K562 (cell line): ENCODE measurements at regions not wholly inside any gene's neighbourhood (a gene's known extent, or its start where the extent isn't known, plus 50 kb on each side); places are given as distances from the start of the nearest gene placed in this dataset.
"Not testable (repeated sequence)": the region's sequence is repeated elsewhere in the genome, so short reads cannot be mapped to it uniquely, and the experiment has no call there.

Experiments
- ATAC-seq: fragments of 200-7000 bp; cut with Tn5 transposase; 3 replicates; pipeline ENCODE4 v1.9.1; 2020; ENCODE audit warnings: moderate library complexity
- BruUV-seq: library from RNA; stranded (reverse); fragments of 400-500 nt; replicated peaks from 2 replicates; lab custom pipeline; 2021; lab: Mats Ljungman, UMichigan
- CTCF ChIA-PET: fragments of 300-600 bp; formaldehyde crosslinking; extraction: SDS; loops from one replicate; lab custom pipeline; 2021; ENCODE audit warnings: low intra/inter-chr PET ratio; lab: Yijun Ruan, JAX
- POLR2A ChIA-PET: fragments of 300-600, 350-650 bp; sonication (Branson Sonifier 250); formaldehyde crosslinking; extraction: SDS; loops from one replicate; lab custom pipeline; 2021; ENCODE audit warnings: antibody characterized with exemption, inconsistent platforms; lab: Yijun Ruan, JAX
- DNase-seq, 4 experiments: peaks; one replicate each; pipeline versions ENCODE4 v3.0.0 to v3.0.0-alpha.2; 2011 to 2018; ENCODE audit warnings: low spot score in 3 of 4, mixed read lengths in 3 of 4; ENCODE audit errors: extremely low read depth in 1 of 4
- FAIRE-seq: peaks from 2 replicates; lab custom pipeline; 2011; peaks lifted over from hg19 to GRCh38; lab: Jason Lieb, UNC
- H2AFZ ChIP-seq: 2 replicates; pipeline ENCODE4 v1.6.0; 2011; ENCODE audit warnings: low read depth, low read length, control low read depth, inconsistent platforms
- H3K27ac ChIP-seq: fragments of 200-600 bp; 3 replicates; pipeline ENCODE4 v1.8.0; 2011; ENCODE audit warnings: low read depth, mild to moderate bottlenecking, control low read depth, inconsistent platforms, low read length, moderate library complexity, mixed read lengths; ENCODE audit errors: extremely low read depth
- H3K27me3 ChIP-seq, 2 experiments: fragments of 300-600 bp in 1 of 2; 2 replicates in 1 of 2; 3 replicates in 1 of 2; pipeline versions ENCODE4 v1.6.0 to v1.8.0; 2011; ENCODE audit warnings: inconsistent platforms in 2 of 2, low read length in 2 of 2, mild to moderate bottlenecking in 1 of 2, mixed read lengths in 1 of 2, moderate library complexity in 1 of 2; ENCODE audit not compliant: control insufficient read depth in 2 of 2, insufficient read depth in 2 of 2
- H3K36me3 ChIP-seq: fragments of 300-600 bp; 3 replicates; pipeline ENCODE4 v1.8.0; 2011; ENCODE audit warnings: mild to moderate bottlenecking, low read length, inconsistent platforms; ENCODE audit not compliant: control insufficient read depth, insufficient read depth
- H3K4me1 ChIP-seq, 2 experiments: fragments of 200-600 bp in 1 of 2; replicated peaks in 1 of 2; 2 replicates in 1 of 2; 3 replicates in 1 of 2; pipeline versions ENCODE4 v1.5.1 to v1.8.0; 2011; ENCODE audit warnings: inconsistent platforms in 2 of 2, low read length in 2 of 2, mild to moderate bottlenecking in 1 of 2, mixed read lengths in 1 of 2, moderate library complexity in 1 of 2; ENCODE audit not compliant: control insufficient read depth in 2 of 2, insufficient read depth in 2 of 2
- H3K4me2 ChIP-seq: 2 replicates; pipeline ENCODE4 v1.6.1; 2011; ENCODE audit warnings: low read length, control low read depth, inconsistent platforms, mixed read lengths; ENCODE audit not compliant: insufficient read depth
- H3K4me3 ChIP-seq: fragments of 200-600 bp; sonication (generic), shearing (Covaris generic); 2 replicates; pipeline ENCODE4 v1.5.1; 2016; ENCODE audit warnings: control low read depth, inconsistent platforms
- H3K79me2 ChIP-seq: fragments of 200-600 bp; 3 replicates; pipeline ENCODE4 v1.8.0; 2011; ENCODE audit warnings: low read length, inconsistent platforms; ENCODE audit not compliant: control insufficient read depth, insufficient read depth
- H3K9ac ChIP-seq, 2 experiments: 2 replicates each; pipeline versions ENCODE4 v1.6.0 to v1.6.1; 2011; ENCODE audit warnings: low read depth in 2 of 2, low read length in 2 of 2, control low read depth in 1 of 2, inconsistent platforms in 1 of 2, mild to moderate bottlenecking in 1 of 2, mixed read lengths in 1 of 2; ENCODE audit not compliant: insufficient read depth in 1 of 2
- H3K9me1 ChIP-seq: one replicate; pipeline ENCODE4 v1.6.0; 2011; ENCODE audit warnings: inconsistent platforms, mild to moderate bottlenecking, low read length, moderate library complexity; ENCODE audit not compliant: control insufficient read depth, insufficient read depth
- H3K9me3 ChIP-seq: replicated peaks from 2 replicates; pipeline ENCODE4 v1.5.1; 2011; ENCODE audit warnings: low read depth, low read length, inconsistent platforms; ENCODE audit not compliant: control insufficient read depth, insufficient read depth
- H4K20me1 ChIP-seq: replicated peaks from 2 replicates; pipeline ENCODE4 v1.6.1; 2011; ENCODE audit warnings: low read length, inconsistent platforms, mixed read lengths; ENCODE audit not compliant: control insufficient read depth, insufficient read depth
- AFF1 ChIP-seq, 2 experiments: fragments of 450-650 bp; IDR thresholded peaks; 2 replicates each; pipeline ENCODE4 v1.6.1; 2018; ENCODE audit warnings: mild to moderate bottlenecking in 2 of 2, low read depth in 1 of 2; ENCODE audit not compliant: partially characterized antibody in 2 of 2
- CBFA2T3 ChIP-seq: fragments of 450-650 bp; IDR thresholded peaks from 2 replicates; pipeline ENCODE4 v1.6.1; 2017
- CEBPG ChIP-seq, 3 experiments: fragments of 200-800 bp in 1 of 3; sonication (Bioruptor generic) in 1 of 3; sonication (generic) in 1 of 3; formaldehyde crosslinking in 1 of 3; IDR thresholded peaks in 2 of 3; conservative IDR thresholded peaks in 1 of 3; 2 replicates each; pipeline versions ENCODE4 v1.6.1 to v1.8.0; 2016 to 2022; ENCODE audit warnings: missing compliant biosample characterization in 2 of 3, missing genetic modification characterization in 2 of 3, mild to moderate bottlenecking in 1 of 3, missing genetic modification reagents in 1 of 3
- HDAC2 ChIP-seq: fragments of 450-650 bp; IDR thresholded peaks from 2 replicates; pipeline ENCODE4 v1.6.1; 2016; ENCODE audit warnings: mild to moderate bottlenecking
- HDAC8 ChIP-seq: fragments of 450-650 bp; IDR thresholded peaks from 2 replicates; pipeline ENCODE4 v1.6.1; 2016; ENCODE audit warnings: mild to moderate bottlenecking, missing genetic modification characterization, moderate library complexity, missing compliant biosample characterization
- NFIX ChIP-seq: fragments of 250-450 bp; sonication (Bioruptor Pico); IDR thresholded peaks from 2 replicates; pipeline ENCODE4 v1.4.0; 2020; ENCODE audit warnings: low read depth, mild to moderate bottlenecking, moderate library complexity
- PTRF ChIP-seq: fragments of 450-650 bp; IDR thresholded peaks from 2 replicates; pipeline ENCODE4 v1.6.1; 2016; ENCODE audit warnings: mild to moderate bottlenecking, missing genetic modification characterization, missing compliant biosample characterization
- SREBF1 ChIP-seq: fragments of 150-350 bp; IDR thresholded peaks from 2 replicates; pipeline ENCODE4 v1.6.1; 2014; ENCODE audit warnings: antibody characterized with exemption, low read depth, low read length, borderline replicate concordance
- ZBTB1 ChIP-seq: sonication (generic); formaldehyde crosslinking; IDR thresholded peaks from 2 replicates; pipeline ENCODE4 v1.8.1; 2023; ENCODE audit warnings: missing genetic modification reagents, low read depth, mild to moderate bottlenecking, borderline replicate concordance
- ZNF431 ChIP-seq: sonication (generic); formaldehyde crosslinking; IDR thresholded peaks from 2 replicates; pipeline ENCODE4 v1.8.0; 2022; ENCODE audit warnings: mild to moderate bottlenecking, missing genetic modification reagents
- WGBS: fragments of 100-300 bp; shearing (Covaris generic); methylation state at CpG from one replicate; pipeline ENCODE4 v1.1.6; 2016; ENCODE audit warnings: low coverage, mixed read lengths; ENCODE audit not compliant: insufficient coverage; ENCODE audit errors: missing lambda C conversion rate; 5-methylcytosine and 5-hydroxymethylcytosine counted together
- in situ Hi-C: fragments of 300-500 bp; cut with MboI; formaldehyde crosslinking; loops from 4 replicates; pipeline ENCODE4 v1.15.0; 2018; ENCODE audit warnings: inconsistent platforms, mixed read lengths
- intact Hi-C: fragments of 100-400 bp; cut with micrococcal nuclease; formaldehyde crosslinking; loops from 2 replicates; pipeline ENCODE4 v1.14.2; 2022

- TF ChIP-seq AFF1 (IDR thresholded peaks at IDR 0.05; ENCODE audit: low read depth in 1 of 2, partially characterized antibody in 2 of 2) = no peak
- TF ChIP-seq CBFA2T3 = no peak
- TF ChIP-seq SREBF1 = no peak
- TF ChIP-seq PTRF (tag) = no peak
- no peak for TF ChIP-seq CEBPG (CRISPR knock-in tag; IDR thresholded peaks at IDR 0.05)
- no peak for TF ChIP-seq CEBPG (tag; conservative IDR thresholded peaks at IDR 0.05 in 1 of 2, IDR thresholded peaks at IDR 0.05 in 1 of 2)
- no peak for TF ChIP-seq HDAC2
- TF ChIP-seq HDAC8 (tag) = no peak
- TF ChIP-seq ZBTB1 (CRISPR knock-in tag) = no peak
- TF ChIP-seq NFIX = no peak
- no peak for TF ChIP-seq ZNF431 (CRISPR knock-in tag)
These were observed 233.4 kb upstream of the CNTNAP5 start (continued) for GRCh38 chr2:123791684-123792083.

- H3K79me2 ChIP-seq, CTCF ChIA-PET, H3K9me1 ChIP-seq, H3K36me3 ChIP-seq, H3K4me1 ChIP-seq, H3K4me2 ChIP-seq, POLR2A ChIA-PET, H4K20me1 ChIP-seq, DNase-seq, ATAC-seq, intact Hi-C loops, H3K9me3 ChIP-seq, FAIRE-seq, H3K9ac ChIP-seq, H3K27me3 ChIP-seq, BruUV-seq, H2AFZ ChIP-seq, H3K27ac ChIP-seq, in situ Hi-C loops, H3K4me3 ChIP-seq: not testable (repeated sequence)
- WGBS = 0% methylated on average over 6 of the region's 6 CpGs
These were observed 221.0 kb upstream of the CNTNAP5 start for GRCh38 chr2:123804126-123804525.

DNA sequence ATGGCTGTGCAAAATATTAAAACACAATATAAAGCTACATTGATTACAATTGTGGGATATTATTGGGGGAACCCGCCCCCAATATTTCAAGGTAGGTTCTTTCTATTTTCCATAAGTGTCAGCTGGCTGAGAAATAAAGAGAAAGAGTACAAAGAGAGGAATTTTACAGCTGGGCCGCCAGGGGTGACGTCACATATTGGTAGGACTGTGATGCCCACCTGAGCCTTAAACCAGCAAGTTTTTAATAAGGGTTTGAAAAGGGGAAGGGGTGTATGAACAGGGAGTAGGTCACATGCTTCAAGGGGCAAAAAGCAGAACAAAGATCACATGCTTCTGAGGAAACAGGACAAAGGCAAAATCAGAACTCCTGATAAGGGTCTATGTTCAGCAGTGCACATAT is 219.3 kb upstream of the CNTNAP5 start:
- H3K4me3 ChIP-seq, DNase-seq, CTCF ChIA-PET, H2AFZ ChIP-seq, H3K4me1 ChIP-seq, FAIRE-seq, H3K9ac ChIP-seq, intact Hi-C loops, BruUV-seq, H3K27me3 ChIP-seq, H4K20me1 ChIP-seq, in situ Hi-C loops, H3K36me3 ChIP-seq, H3K27ac ChIP-seq, H3K79me2 ChIP-seq, ATAC-seq, H3K4me2 ChIP-seq, H3K9me1 ChIP-seq, POLR2A ChIA-PET, H3K9me3 ChIP-seq: not testable (repeated sequence)
- WGBS = 13% methylated on average over 1 of the region's 3 CpGs
